ENCODE measurements at regions not wholly inside any gene's neighbourhood (a gene's known extent, or its start where the extent isn't known, plus 50 kb on each side); places are given as distances from the start of the nearest gene placed in this dataset.

DNA sequence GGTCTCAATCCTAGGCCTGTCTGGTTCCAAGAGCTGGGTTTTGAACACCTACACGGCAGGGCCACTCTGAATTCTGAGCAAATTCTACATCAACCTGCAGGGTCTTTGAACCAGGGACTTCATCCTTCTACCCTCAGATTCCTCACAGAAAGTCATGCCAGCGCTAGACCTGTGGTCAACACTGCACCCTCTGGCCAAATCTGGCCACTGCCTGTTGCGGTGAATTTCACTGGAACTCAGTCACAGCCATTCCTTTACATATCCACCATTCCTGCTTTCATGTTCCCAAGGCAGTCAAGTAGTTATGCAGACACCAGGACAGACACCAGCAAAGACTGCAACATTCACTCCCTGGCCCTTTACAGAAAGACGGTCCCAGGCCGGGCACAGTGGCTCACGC lies 144.6 kb downstream of the C16orf95 start:
- no peaks in the 10 kb centered on the region for H3K9me3 ChIP-seq
- intact Hi-C loops (cut with DNase I) = no loop called here
- H3K4me3 ChIP-seq = no peak overlapping the region
- H3K27me3 ChIP-seq (ENCODE audit: low read depth) = no peaks in the 10 kb centered on the region
- H3K36me3 ChIP-seq = no peaks in the 10 kb centered on the region
- DNase-seq = no peak
- no peak for ATAC-seq
- no peaks in the 10 kb centered on the region for H3K4me1 ChIP-seq
- TF ChIP-seq, protein P1, sequence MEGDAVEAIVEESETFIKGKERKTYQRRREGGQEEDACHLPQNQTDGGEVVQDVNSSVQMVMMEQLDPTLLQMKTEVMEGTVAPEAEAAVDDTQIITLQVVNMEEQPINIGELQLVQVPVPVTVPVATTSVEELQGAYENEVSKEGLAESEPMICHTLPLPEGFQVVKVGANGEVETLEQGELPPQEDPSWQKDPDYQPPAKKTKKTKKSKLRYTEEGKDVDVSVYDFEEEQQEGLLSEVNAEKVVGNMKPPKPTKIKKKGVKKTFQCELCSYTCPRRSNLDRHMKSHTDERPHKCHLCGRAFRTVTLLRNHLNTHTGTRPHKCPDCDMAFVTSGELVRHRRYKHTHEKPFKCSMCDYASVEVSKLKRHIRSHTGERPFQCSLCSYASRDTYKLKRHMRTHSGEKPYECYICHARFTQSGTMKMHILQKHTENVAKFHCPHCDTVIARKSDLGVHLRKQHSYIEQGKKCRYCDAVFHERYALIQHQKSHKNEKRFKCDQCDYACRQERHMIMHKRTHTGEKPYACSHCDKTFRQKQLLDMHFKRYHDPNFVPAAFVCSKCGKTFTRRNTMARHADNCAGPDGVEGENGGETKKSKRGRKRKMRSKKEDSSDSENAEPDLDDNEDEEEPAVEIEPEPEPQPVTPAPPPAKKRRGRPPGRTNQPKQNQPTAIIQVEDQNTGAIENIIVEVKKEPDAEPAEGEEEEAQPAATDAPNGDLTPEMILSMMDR (IDR thresholded peaks at IDR 0.05) = no peak
- no peak overlapping the region for H3K27ac ChIP-seq

DNA sequence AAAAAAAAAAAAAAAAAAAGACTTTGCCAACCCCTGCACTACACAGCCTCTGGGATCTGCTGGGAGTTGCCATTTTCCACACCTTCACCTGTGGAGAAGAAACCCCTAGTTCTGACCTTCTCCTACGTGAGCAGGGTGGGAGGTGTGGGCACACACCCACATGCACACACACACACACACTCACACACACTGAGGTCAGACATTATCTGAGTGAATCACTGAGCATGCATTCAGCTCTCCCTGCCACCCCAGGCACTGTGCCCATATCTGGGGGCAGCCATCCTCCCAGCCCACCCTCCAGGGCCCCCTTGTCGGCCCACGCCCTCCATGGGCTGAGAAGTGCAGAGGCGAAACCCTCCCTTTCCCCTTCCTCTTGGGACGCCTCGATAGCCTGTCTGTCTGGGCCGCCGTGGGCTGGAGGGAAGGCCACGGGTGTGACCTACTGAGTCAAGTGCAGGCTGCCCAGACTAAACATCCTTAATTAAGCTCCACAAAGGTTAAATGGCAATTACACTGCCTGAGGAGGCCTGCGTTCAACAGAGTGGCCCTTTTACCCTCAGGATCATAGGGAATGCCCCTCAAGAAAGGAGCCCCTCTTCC lies 143.8 kb downstream of the C16orf95 start:
- ATAC-seq = peak in 1 of 2 donors; percentile 27
- H3K27ac ChIP-seq = no peak overlapping the region
- intact Hi-C loops (cut with DNase I) = no loop called here
- no peak for DNase-seq
- TF ChIP-seq, protein P1 (IDR thresholded peaks at IDR 0.05) = no peak
- no peaks in the 10 kb centered on the region for H3K36me3 ChIP-seq
- no peaks in the 10 kb centered on the region for H3K4me1 ChIP-seq
- no peak overlapping the region for H3K4me3 ChIP-seq
- no peaks in the 10 kb centered on the region for H3K27me3 ChIP-seq (ENCODE audit: low read depth)
- H3K9me3 ChIP-seq = no peaks in the 10 kb centered on the region

DNA sequence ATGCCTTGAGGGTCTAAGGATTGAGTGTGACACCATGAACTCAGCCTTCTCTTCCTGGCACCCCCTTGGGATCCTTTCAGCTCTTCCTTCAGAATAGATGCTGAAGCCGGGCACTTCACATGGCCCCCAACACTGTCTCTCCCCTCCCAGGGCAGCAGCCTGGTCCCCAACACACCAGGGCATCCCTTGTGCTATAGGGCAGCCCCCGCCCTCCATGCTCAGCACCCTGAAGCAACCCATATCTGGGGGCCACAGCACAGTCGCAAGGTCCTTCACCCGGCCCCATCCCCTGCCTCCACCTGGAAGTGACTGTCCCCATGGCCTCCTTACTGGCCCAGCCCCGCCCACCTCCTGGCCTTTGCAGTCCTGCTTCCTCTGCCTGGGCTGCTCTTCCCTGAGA lies 143.1 kb downstream of the C16orf95 start:
- intact Hi-C loops (cut with DNase I) = no loop called here
- peaks cover 1% of the 10 kb centered on the region for H3K4me1 ChIP-seq
- no peaks in the 10 kb centered on the region for H3K9me3 ChIP-seq
- no peak overlapping the region for H3K4me3 ChIP-seq
- no peaks in the 10 kb centered on the region for H3K36me3 ChIP-seq
- no peaks in the 10 kb centered on the region for H3K27me3 ChIP-seq (ENCODE audit: low read depth)
- no peak overlapping the region for H3K27ac ChIP-seq
- ATAC-seq (no peak), DNase-seq (no peak)
- TF ChIP-seq, protein P1 (IDR thresholded peaks at IDR 0.05) = no peak

DNA sequence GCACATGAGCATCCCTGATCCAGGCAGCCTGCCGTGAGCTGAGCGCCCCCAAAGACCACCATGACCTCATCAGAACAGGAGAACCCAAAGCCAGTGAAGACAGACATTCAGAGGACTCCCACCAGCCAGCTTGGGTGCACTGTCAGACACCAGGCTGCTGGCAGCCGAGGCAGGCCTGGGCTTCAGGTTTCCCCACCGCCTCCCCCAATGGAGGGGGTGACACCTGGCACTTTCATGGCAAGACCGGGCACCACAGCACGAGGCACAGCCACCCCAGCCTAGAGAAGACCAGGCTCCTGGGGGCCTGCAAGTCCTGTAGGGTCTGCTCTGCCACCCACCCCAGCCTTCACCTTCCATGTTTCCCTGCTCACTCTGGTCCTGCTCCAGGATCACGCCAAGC lies 140.5 kb downstream of the C16orf95 start:
- H3K4me3 ChIP-seq = no peak overlapping the region
- DNase-seq = no peak
- intact Hi-C loops (cut with DNase I) = no loop called here

DNA sequence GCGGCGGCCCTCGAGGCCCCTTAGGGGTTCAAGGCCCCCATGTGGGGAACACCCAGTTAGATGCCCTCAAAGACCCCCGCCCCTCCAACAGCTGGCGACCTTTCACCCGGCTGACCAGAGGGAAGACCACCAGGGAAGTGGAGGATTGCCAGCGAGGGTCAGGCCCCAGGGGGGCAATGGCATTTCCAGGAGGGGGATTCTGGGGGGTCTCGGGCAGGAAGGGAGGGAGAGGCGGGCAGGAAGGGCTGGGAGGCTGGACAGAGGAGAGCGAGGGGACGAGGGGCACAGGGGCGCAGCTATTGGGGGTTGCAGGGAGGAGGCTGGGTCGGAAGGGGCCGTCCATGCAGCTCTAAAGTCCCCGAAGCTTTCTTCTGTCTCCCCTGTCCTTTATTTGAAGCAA lies 139.5 kb downstream of the C16orf95 start:
- intact Hi-C loops (cut with DNase I) = no loop called here
- Histone ChIP-seq H3K27ac (no peak overlapping the region), H3K9me3 (no peaks in the 10 kb centered on the region), H3K36me3 (no peaks in the 10 kb centered on the region), H3K4me1 (peaks cover 5% of the 10 kb centered on the region), H3K4me3 (no peak overlapping the region), H3K27me3 (ENCODE audit: low read depth) (no peaks in the 10 kb centered on the region)
- TF ChIP-seq, protein P1 (IDR thresholded peaks at IDR 0.05) = no peak
- DNase-seq = no peak
- ATAC-seq = no peak

More for the DNA sequence above, 140.5 kb downstream of the C16orf95 start:
- Histone ChIP-seq H3K27ac (no peak overlapping the region), H3K36me3 (no peaks in the 10 kb centered on the region), H3K4me1 (peaks cover 5% of the 10 kb centered on the region), H3K9me3 (no peaks in the 10 kb centered on the region), H3K27me3 (ENCODE audit: low read depth) (no peaks in the 10 kb centered on the region)
- TF ChIP-seq, protein P1 (IDR thresholded peaks at IDR 0.05) = no peak
- ATAC-seq = no peak
